Mammary epithelial cell (primary cell): ENCODE measurements at regions not wholly inside any gene's neighbourhood (a gene's known extent, or its start where the extent isn't known, plus 50 kb on each side); places are given as distances from the start of the nearest gene placed in this dataset.
"Not testable (repeated sequence)": the region's sequence is repeated elsewhere in the genome, so short reads cannot be mapped to it uniquely, and the experiment has no call there.

Experiments
- CTCF ChIP-seq, 2 donors: IDR thresholded peaks in 1 of 2; conservative IDR thresholded peaks in 1 of 2; 2 replicates each; pipeline ENCODE4 v1.5.1; 2011 to 2012; ENCODE audit warnings: inconsistent platforms in 2 of 2, low read length in 2 of 2, mild to moderate bottlenecking in 2 of 2, control low read depth in 1 of 2, low read depth in 1 of 2; ENCODE audit not compliant: insufficient read depth in 1 of 2; ENCODE audit errors: extremely low read depth in 1 of 2
- EZH2 ChIP-seq: IDR thresholded peaks from 2 replicates; pipeline ENCODE4 v1.6.1; 2012; ENCODE audit warnings: low read length, inconsistent platforms, borderline replicate concordance

- TF ChIP-seq CTCF (conservative IDR thresholded peaks at IDR 0.05 in 1 of 2, IDR thresholded peaks at IDR 0.05 in 1 of 2; ENCODE audit: extremely low read depth in 1 of 2, insufficient read depth in 1 of 2, low read depth in 1 of 2, low read length in 2 of 2); EZH2: not testable (repeated sequence)
Observed at GRCh38 chr22:48620460-48620859, 1207.2 kb downstream of the BRD1 start.
